Mesothelial cell of epicardium (in vitro differentiated cells): ENCODE measurements at regions not wholly inside any gene's neighbourhood (a gene's known extent, or its start where the extent isn't known, plus 50 kb on each side); places are given as distances from the start of the nearest gene placed in this dataset.
"Not testable (repeated sequence)": the region's sequence is repeated elsewhere in the genome, so short reads cannot be mapped to it uniquely, and the experiment has no call there.

Experiments used
- DNase-seq, 2 experiments: peaks; one replicate each; pipeline ENCODE4 v3.0.0; 2021; ENCODE audit warnings: low spot score in 2 of 2; ENCODE audit not compliant: unreplicated experiment in 2 of 2
- H3K27ac Mint-ChIP-seq: 2 replicates; pipeline ENCODE4 v1.8.0; 2021; ENCODE audit warnings: mixed read lengths
- H3K27me3 Mint-ChIP-seq: 2 replicates; pipeline ENCODE4 v1.8.0; 2021; ENCODE audit warnings: low read depth, mixed read lengths
- H3K36me3 Mint-ChIP-seq: 2 replicates; pipeline ENCODE4 v1.8.0; 2021; ENCODE audit warnings: mixed read lengths
- H3K4me1 Mint-ChIP-seq: 2 replicates; pipeline ENCODE4 v1.8.0; 2021; ENCODE audit warnings: mixed read lengths
- H3K4me3 Mint-ChIP-seq: 2 replicates; pipeline ENCODE4 v1.8.0; 2021; ENCODE audit warnings: mild to moderate bottlenecking, moderate library complexity, mixed read lengths
- H3K9me3 Mint-ChIP-seq: 2 replicates; pipeline ENCODE4 v1.8.0; 2021; ENCODE audit warnings: mixed read lengths
- CTCF ChIP-seq: fragments of 200-600 bp; sonication (generic); IDR thresholded peaks from one replicate; pipeline ENCODE4 v1.5.0; 2021; ENCODE audit warnings: antibody characterized with exemption; ENCODE audit not compliant: unreplicated experiment

GRCh38 chr13:43963726-43964125 lies 84.0 kb downstream of the LACC1 start:
- Mint-ChIP-seq H3K27ac (no peak overlapping the region), H3K9me3 (no peaks in the 10 kb centered on the region), H3K4me3 (no peak overlapping the region), H3K27me3 (no peaks in the 10 kb centered on the region), H3K36me3 (no peaks in the 10 kb centered on the region), H3K4me1 (peaks cover 13% of the 10 kb centered on the region)
- TF ChIP-seq CTCF = no peak
- DNase-seq = no peak

GRCh38 chr13:43964698-43965458 lies 85.2 kb downstream of the LACC1 start:
- peaks cover 8% of the 10 kb centered on the region for H3K4me1 Mint-ChIP-seq
- TF ChIP-seq CTCF = no peak
- no peak overlapping the region for H3K4me3 Mint-ChIP-seq
- no peaks in the 10 kb centered on the region for H3K27me3 Mint-ChIP-seq
- H3K36me3 Mint-ChIP-seq = peaks cover 2% of the 10 kb centered on the region
- DNase-seq = no peak
- peaks cover 3% of the 10 kb centered on the region for H3K9me3 Mint-ChIP-seq
- H3K27ac Mint-ChIP-seq = no peak overlapping the region

GRCh38 chr13:43965459-43965845 lies 85.7 kb downstream of the LACC1 start:
- TF ChIP-seq CTCF = no peak

GRCh38 chr13:43968251-43968942 lies 88.7 kb downstream of the LACC1 start:
- H3K4me3 Mint-ChIP-seq, H3K4me1 Mint-ChIP-seq: not testable (repeated sequence)

More at GRCh38 chr13:43965459-43965845, 85.7 kb downstream of the LACC1 start:
- DNase-seq = no peak
- H3K4me3 Mint-ChIP-seq = no peak overlapping the region
- H3K27me3 Mint-ChIP-seq = no peaks in the 10 kb centered on the region
- peaks cover 8% of the 10 kb centered on the region for H3K4me1 Mint-ChIP-seq
- H3K9me3 Mint-ChIP-seq = peaks cover 3% of the 10 kb centered on the region
- peaks cover 2% of the 10 kb centered on the region for H3K36me3 Mint-ChIP-seq
- H3K27ac Mint-ChIP-seq = no peak overlapping the region

GRCh38 chr13:43968943-43969690 lies 89.4 kb downstream of the LACC1 start:
- not testable (repeated sequence) for H3K9me3 Mint-ChIP-seq, H3K36me3 Mint-ChIP-seq, H3K27me3 Mint-ChIP-seq, DNase-seq, H3K4me3 Mint-ChIP-seq, H3K4me1 Mint-ChIP-seq, H3K27ac Mint-ChIP-seq

More at GRCh38 chr13:43968251-43968942, 88.7 kb downstream of the LACC1 start:
- not testable (repeated sequence) for H3K27me3 Mint-ChIP-seq, H3K27ac Mint-ChIP-seq, H3K9me3 Mint-ChIP-seq, H3K36me3 Mint-ChIP-seq, DNase-seq

GRCh38 chr13:43969919-43970318 lies 90.2 kb downstream of the LACC1 start:
- not testable (repeated sequence) for H3K4me1 Mint-ChIP-seq, H3K9me3 Mint-ChIP-seq, H3K27ac Mint-ChIP-seq, H3K36me3 Mint-ChIP-seq, H3K27me3 Mint-ChIP-seq, DNase-seq, H3K4me3 Mint-ChIP-seq

GRCh38 chr13:43970520-43971242 lies 91.0 kb downstream of the LACC1 start:
- not testable (repeated sequence) for DNase-seq, H3K27me3 Mint-ChIP-seq, H3K4me3 Mint-ChIP-seq, H3K36me3 Mint-ChIP-seq, H3K27ac Mint-ChIP-seq, H3K9me3 Mint-ChIP-seq, H3K4me1 Mint-ChIP-seq

- H3K27me3 Mint-ChIP-seq, H3K4me3 Mint-ChIP-seq, H3K9me3 Mint-ChIP-seq, H3K36me3 Mint-ChIP-seq, DNase-seq, H3K27ac Mint-ChIP-seq, H3K4me1 Mint-ChIP-seq: not testable (repeated sequence)
Measured at GRCh38 chr13:43971324-43971723, 91.6 kb downstream of the LACC1 start.
